GM21447 (cell line): ENCODE measurements at regions not wholly inside any gene's neighbourhood (a gene's known extent, or its start where the extent isn't known, plus 50 kb on each side); places are given as distances from the start of the nearest gene placed in this dataset.
"Not testable (repeated sequence)": the region's sequence is repeated elsewhere in the genome, so short reads cannot be mapped to it uniquely, and the experiment has no call there.

Source experiments
- ATAC-seq: cut with Tn5 transposase; IDR thresholded peaks from one replicate; pipeline ENCODE4 v1.9.1; 2021; ENCODE audit not compliant: unreplicated experiment

DNA sequence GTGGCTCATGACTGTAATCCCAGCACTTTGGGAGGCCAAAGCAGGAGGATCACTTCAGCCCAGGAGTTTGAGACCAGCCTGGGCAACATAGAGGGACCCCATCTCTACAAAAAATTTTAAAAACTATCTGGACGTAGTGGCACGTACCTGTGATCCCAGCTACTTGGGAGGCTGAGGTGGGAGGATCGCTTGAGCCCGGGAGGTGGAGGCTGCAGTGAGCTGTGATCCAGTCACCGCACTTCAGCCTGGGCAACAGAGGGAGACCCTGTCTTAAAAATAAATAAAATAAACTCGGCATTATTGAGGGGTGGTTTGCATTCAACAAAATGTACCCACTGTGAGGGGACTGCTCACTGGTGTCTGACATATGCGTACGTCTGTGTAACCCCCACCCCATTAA, 79.5 kb upstream of the GSE1 start:
- not testable (repeated sequence) for ATAC-seq

GRCh38 chr16:85534536-85535351, 78.4 kb upstream of the GSE1 start:
- ATAC-seq = no peak

DNA sequence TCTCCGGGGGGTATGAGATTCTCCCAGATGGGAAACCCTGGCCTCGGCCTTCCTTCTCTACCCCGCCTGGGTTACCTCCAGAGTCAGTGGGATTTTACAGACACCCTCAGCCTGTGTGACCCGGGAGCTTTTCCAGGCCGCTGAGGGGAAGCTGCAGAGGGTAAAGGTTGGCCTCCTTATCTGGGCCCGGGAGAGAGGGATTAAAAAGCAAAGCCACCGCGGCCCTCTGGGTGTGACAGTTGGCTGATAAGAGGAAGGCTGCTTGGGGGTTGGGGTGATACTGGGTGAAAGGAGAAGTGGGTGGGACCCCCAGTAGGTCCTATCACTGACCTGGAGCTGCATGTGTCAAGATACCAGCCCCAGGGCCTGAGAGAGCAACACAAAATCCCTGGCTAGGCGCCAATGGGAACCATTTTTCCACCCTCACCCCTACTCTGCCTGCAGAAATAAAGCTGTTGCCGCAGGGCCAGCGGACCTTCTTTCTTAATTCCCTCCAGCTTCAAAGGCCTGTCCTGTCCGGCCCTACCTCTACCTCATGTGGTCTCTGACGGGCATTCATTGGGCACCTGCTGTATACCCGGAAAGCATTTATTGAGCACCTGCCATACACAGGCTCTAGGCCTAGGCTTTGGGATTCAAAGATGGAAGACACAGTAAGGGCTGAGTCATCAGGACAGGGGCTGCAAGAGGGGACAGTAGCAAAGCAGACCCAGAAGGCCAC, 77.6 kb upstream of the GSE1 start:
- ATAC-seq = no peak

- ATAC-seq = no peak
Observed at GRCh38 chr16:85536073-85536410, 77.1 kb upstream of the GSE1 start.

- ATAC-seq = no peak
Observed at GRCh38 chr16:85536411-85537330, 76.5 kb upstream of the GSE1 start.

DNA sequence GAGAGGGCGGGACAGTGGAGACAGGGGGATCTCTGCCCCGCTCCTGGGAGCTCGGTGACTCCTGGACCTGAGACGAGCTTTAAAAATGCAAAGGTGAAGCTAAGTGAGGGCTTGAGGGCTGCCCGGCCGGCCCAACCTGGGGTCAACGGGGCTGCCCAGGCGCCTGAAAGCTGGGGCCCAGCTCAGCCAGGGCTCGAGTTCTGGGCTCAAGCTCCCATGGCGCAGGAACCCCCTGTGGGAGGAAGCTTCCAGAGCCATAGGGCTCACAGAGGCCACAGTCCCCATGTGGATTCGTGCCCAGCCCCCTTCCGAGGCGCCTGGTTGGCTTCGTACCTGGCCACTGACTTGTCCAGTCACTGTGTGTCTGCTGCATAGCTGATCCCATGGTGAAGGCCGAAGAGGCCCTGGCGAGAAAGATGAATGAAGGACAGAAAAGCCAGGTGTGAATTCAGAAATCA, 75.8 kb upstream of the GSE1 start:
- no peak for ATAC-seq

DNA sequence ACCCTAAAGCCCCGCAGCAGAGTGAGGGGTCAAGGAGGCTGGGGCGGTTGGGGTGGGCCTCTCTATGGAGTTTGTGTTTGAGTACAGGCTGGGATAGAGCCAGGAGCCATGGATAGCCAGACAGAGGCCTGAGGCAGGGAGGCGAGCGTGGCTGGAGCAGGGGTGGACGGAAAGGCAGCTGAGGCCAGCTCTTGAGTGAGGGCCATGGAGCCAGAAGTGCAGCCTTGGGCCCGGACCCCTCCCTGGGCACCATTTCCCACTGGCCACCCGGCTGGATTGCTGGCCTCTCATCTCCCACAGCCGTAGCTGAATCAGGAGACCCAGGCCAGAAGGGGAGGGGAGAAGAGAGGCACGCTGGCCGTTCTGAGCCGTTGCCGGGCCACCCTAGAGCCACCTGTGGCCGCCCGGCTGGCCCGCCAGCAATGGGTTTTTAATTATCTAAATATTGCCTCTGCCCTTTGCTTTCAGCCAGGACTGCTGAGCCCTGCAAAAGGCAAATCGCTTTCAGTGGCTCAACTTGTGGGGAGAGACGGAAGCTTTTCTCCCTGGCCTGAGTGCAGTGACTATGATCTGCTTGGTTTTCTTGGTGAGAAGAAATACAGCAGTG, 75.2 kb upstream of the GSE1 start:
- no peak for ATAC-seq

DNA sequence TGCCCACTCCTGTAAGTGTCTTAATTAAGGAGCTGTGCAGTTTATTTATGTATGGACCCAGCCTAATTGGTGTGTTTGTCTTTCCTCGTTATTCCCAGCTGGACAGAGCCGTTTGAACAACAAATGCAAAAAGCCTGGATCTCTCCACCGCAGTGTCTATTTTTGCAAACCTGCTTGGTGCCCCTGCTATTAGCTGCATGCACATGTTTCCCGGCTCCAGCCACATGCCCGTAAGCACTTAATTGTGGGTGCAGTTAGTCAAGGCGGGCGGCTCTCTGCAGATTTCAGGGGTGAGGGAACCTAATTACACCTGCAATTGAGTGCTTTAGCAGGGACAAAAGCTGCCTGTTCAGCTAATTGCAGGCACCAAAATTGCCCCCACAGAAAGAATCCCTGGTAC, 74.0 kb upstream of the GSE1 start:
- ATAC-seq = no peak

DNA sequence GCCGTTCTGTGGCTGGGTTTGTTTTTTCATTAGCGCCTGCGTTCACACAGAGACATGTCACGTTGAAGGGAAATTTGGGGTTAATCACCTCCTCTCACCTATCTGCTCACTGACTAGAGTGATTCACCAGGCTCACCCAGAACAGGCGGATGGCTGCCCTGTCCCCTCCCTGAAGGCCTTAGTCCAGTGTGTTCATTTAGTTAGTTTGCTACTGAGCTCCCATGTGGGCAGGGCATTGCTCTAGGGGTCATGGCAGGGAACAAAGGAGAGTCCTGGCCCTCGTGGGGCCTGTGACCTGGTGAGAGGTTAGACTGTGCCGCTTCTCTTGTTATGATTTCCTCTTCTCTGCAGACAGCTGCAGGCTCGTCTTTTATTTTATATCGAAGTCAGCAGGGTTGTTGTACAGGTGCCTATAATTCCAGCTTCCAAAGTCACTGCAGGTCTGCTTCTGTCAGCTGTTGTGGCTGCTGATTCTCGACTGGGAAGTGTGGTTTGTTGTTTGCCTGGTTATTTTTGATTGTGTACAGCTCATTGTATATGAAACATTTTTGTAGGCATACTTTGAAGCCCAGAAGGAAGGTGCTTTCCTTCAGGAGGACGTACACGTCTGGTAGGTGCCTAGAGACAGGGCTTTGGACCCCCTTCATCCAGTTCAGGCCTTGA, 73.4 kb upstream of the GSE1 start:
- ATAC-seq = no peak

GRCh38 chr16:85541181-85541580, 71.9 kb upstream of the GSE1 start:
- ATAC-seq = no peak

- no peak for ATAC-seq
Observed at GRCh38 chr16:85541619-85541979, 71.5 kb upstream of the GSE1 start.

GRCh38 chr16:85541980-85542900, 70.9 kb upstream of the GSE1 start:
- no peak for ATAC-seq

DNA sequence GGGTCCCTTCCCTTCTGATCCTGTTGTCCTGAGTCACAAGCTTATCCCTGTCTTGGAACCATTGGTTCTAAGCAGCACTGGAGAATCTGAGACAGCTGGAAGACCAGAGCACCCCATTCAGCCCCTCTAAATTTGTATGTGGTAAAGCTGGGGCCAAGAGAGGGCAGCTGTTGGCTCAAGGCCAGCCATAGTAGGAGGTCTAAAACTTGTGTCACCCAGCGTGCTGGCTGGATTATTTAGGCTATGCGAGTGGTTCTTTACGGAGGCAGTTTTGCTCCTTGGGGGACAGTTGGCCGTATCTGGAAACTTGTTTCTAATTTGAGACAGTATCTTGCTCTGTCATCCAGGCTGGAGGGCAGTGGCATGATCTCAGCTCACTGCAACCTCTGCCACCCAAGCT, 69.6 kb upstream of the GSE1 start:
- no peak for ATAC-seq

- no peak for ATAC-seq
Observed at GRCh38 chr16:85544016-85544415, 69.1 kb upstream of the GSE1 start.

- no peak for ATAC-seq
Observed at GRCh38 chr16:85544668-85545067, 68.5 kb upstream of the GSE1 start.

DNA sequence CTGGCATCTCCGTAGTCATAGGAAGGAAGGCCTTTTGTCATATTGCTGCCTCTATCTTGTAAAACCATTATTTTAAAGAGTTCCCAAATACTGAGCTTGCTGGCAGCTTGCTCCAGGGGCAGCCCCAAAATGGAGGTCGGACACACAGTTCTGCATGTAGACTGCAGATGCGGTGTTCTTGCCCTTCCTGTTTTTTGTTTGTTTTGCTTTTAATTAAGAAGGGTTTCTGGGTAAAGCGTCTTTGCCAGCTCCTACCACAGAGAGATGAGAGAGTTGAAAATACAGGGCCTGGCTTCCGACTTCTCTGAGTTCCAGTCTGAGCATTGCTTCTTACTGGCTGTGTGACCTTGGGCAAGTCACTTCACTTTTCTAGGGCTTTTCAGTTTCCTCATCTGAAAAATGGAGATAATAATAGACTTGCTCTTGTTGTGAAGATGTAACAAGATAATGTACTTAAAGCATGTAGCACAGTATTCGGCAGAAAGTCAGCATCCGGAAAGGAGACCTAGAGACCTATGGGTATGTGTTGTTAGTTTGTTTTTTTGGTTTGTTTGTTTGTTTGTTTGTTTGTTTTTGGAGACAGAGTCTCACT, 67.8 kb upstream of the GSE1 start:
- ATAC-seq = no peak

DNA sequence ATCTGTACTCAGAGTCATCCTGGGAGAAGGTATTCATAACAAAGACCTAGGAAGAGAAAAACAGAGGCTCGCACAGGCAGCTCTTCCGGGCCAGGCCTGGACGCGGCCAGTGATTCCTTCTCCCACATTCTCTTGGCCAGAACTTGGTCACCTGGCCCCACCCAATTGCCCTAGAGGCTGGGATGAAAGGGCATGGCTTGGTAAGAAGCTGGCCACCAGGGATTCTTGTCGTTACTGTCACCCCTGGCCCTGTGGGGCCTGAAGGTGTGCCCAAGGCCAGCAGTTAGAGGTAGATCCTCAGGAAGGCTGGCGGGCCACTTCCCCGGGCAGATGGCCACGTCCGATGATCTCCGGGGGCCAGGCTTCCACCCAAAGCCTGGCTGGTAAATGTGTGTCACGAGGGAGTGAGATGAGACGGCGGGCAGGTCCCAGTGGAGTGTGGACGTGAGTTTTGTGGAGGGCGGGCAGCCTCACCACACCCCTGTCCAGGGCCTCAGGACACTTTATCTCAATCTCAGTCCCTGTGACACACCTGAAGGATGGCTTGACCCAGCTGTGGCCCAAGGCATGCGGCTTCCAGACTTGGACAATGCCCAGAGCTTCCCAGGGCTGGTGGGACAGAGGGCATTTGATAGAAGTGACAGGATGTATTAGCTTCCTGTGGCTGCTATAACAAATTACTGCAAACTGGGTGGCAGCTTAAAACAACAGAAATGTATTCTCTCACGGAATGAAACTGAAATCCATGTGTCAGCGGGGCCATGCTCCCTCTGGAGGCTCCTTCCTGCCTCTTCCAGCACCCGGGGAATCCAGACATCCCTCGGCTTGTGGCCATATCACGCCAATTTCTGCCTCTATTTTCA, 66.3 kb upstream of the GSE1 start:
- ATAC-seq = no peak

- ATAC-seq = no peak
Observed at GRCh38 chr16:85548375-85548774, 64.7 kb upstream of the GSE1 start.
